MM.1S (cell line): ENCODE measurements at regions not wholly inside any gene's neighbourhood (a gene's known extent, or its start where the extent isn't known, plus 50 kb on each side); places are given as distances from the start of the nearest gene placed in this dataset.

Experiments used
- DNase-seq: peaks from one replicate; pipeline ENCODE4 v3.0.0-alpha.2; 2015
- H2AFZ ChIP-seq: fragments of 300-600 bp; sonication (generic); 2 replicates; pipeline ENCODE4 v1.6.0; 2016; ENCODE audit warnings: antibody characterized with exemption, low read length
- H3F3A ChIP-seq: fragments of 300-600 bp; sonication (generic); 2 replicates; pipeline ENCODE4 v1.6.1; 2016; ENCODE audit warnings: mild to moderate bottlenecking, antibody characterized with exemption, low read length, moderate library complexity, mixed read lengths; ENCODE audit not compliant: insufficient read depth
- H3K27ac ChIP-seq: fragments of 300-600 bp; sonication (generic); 2 replicates; pipeline ENCODE4 v1.5.1; 2016; ENCODE audit warnings: mild to moderate bottlenecking, low read length
- H3K27me3 ChIP-seq: fragments of 300-600 bp; sonication (generic); replicated peaks from 2 replicates; pipeline ENCODE4 v1.6.0; 2016; ENCODE audit warnings: low read length; ENCODE audit not compliant: insufficient read depth
- H3K36me3 ChIP-seq: fragments of 300-600 bp; sonication (generic); replicated peaks from 2 replicates; pipeline ENCODE4 v1.6.1; 2016; ENCODE audit warnings: mild to moderate bottlenecking, low read length, mixed read lengths; ENCODE audit not compliant: insufficient read depth
- H3K4me1 ChIP-seq: fragments of 300-600 bp; sonication (generic); 2 replicates; pipeline ENCODE4 v1.6.1; 2016; ENCODE audit warnings: low read length, mixed read lengths
- H3K4me2 ChIP-seq: fragments of 300-600 bp; sonication (generic); 2 replicates; pipeline ENCODE4 v1.6.0; 2016; ENCODE audit warnings: low read depth, low read length
- H3K4me3 ChIP-seq: fragments of 300-600 bp; sonication (generic); 2 replicates; pipeline ENCODE4 v1.5.1; 2016; ENCODE audit warnings: low read length, mixed read lengths
- H3K79me2 ChIP-seq: fragments of 300-600 bp; sonication (generic); 2 replicates; pipeline ENCODE4 v1.6.1; 2016; ENCODE audit warnings: mixed run types, low read length, mixed read lengths
- H3K9ac ChIP-seq: fragments of 300-600 bp; sonication (generic); 2 replicates; pipeline ENCODE4 v1.6.1; 2016; ENCODE audit warnings: low read length, mixed read lengths
- H3K9me2 ChIP-seq: fragments of 300-600 bp; sonication (generic); replicated peaks from 2 replicates; pipeline ENCODE4 v1.6.1; 2016; ENCODE audit warnings: mild to moderate bottlenecking, low read length, mixed read lengths; ENCODE audit not compliant: insufficient read depth
- H3K9me3 ChIP-seq: fragments of 300-600 bp; sonication (generic); replicated peaks from 2 replicates; pipeline ENCODE4 v1.6.1; 2016; ENCODE audit warnings: mild to moderate bottlenecking, low read length, mixed read lengths; ENCODE audit not compliant: insufficient read depth
- H4K20me1 ChIP-seq: fragments of 300-600 bp; sonication (generic); 2 replicates; pipeline ENCODE4 v1.6.1; 2016; ENCODE audit warnings: mild to moderate bottlenecking, low read length, moderate library complexity, mixed read lengths; ENCODE audit not compliant: insufficient read depth
- CTCF ChIP-seq: fragments of 300-600 bp; sonication (generic); IDR thresholded peaks from 2 replicates; pipeline ENCODE4 v1.5.1; 2016; ENCODE audit warnings: antibody characterized with exemption, low read length, mixed read lengths
- EZH2 ChIP-seq: fragments of 300-600 bp; sonication (generic); optimal IDR thresholded peaks from 2 replicates; pipeline ENCODE3; 2017; ENCODE audit warnings: low read depth, mild to moderate bottlenecking, antibody characterized with exemption, low read length, mixed read lengths
- EZH2phosphoT487 ChIP-seq: fragments of 300-600 bp; sonication (generic); IDR thresholded peaks from 2 replicates; pipeline ENCODE4 v1.6.1; 2018; ENCODE audit warnings: antibody characterized with exemption, low read length

- Histone ChIP-seq H3K79me2 (no peaks in the 10 kb centered on the region), H3K4me3 (no peak overlapping the region), H2AFZ (no peak overlapping the region), H3K27ac (no peak overlapping the region), H3K9ac (no peak overlapping the region), H3F3A (no peaks in the 10 kb centered on the region), H3K4me2 (no peak overlapping the region), H3K9me2 (no peaks in the 10 kb centered on the region), H3K36me3 (no peaks in the 10 kb centered on the region), H4K20me1 (no peaks in the 10 kb centered on the region), H3K9me3 (no peaks in the 10 kb centered on the region), H3K4me1 (no peaks in the 10 kb centered on the region), H3K27me3 (no peaks in the 10 kb centered on the region)
- TF ChIP-seq EZH2 (no peak), EZH2phosphoT487 (no peak), CTCF (no peak)
- DNase-seq = no peak
These were observed 75.2 kb upstream of the CHCHD3 start for GRCh38 chr7:133157045-133157444.

GRCh38 chr7:133164498-133164897, 82.6 kb upstream of the CHCHD3 start:
- Histone ChIP-seq H4K20me1 (no peaks in the 10 kb centered on the region), H3K4me1 (no peaks in the 10 kb centered on the region), H3F3A (no peaks in the 10 kb centered on the region), H3K9me3 (no peaks in the 10 kb centered on the region), H3K27ac (no peak overlapping the region), H3K4me3 (no peak overlapping the region), H2AFZ (no peak overlapping the region), H3K9me2 (no peaks in the 10 kb centered on the region), H3K27me3 (no peaks in the 10 kb centered on the region), H3K9ac (no peak overlapping the region), H3K79me2 (no peaks in the 10 kb centered on the region), H3K36me3 (no peaks in the 10 kb centered on the region), H3K4me2 (no peak overlapping the region)
- TF ChIP-seq CTCF (no peak), EZH2phosphoT487 (no peak), EZH2 (no peak)
- no peak for DNase-seq

GRCh38 chr7:133165001-133165400, 83.1 kb upstream of the CHCHD3 start:
- H3K36me3 ChIP-seq = no peaks in the 10 kb centered on the region
- H3K9me2 ChIP-seq = no peaks in the 10 kb centered on the region
- H3K27me3 ChIP-seq = no peaks in the 10 kb centered on the region
- no peak for DNase-seq
- H3K4me3 ChIP-seq = no peak overlapping the region
- TF ChIP-seq EZH2phosphoT487 (no peak), EZH2 (no peak), CTCF (no peak)
- H3K27ac ChIP-seq = no peak overlapping the region
- H2AFZ ChIP-seq = no peak overlapping the region
- no peaks in the 10 kb centered on the region for H3K9me3 ChIP-seq
- H3F3A ChIP-seq = no peaks in the 10 kb centered on the region
- no peaks in the 10 kb centered on the region for H3K4me1 ChIP-seq
- no peaks in the 10 kb centered on the region for H3K79me2 ChIP-seq
- no peak overlapping the region for H3K9ac ChIP-seq
- H3K4me2 ChIP-seq = no peak overlapping the region
- no peaks in the 10 kb centered on the region for H4K20me1 ChIP-seq

- Histone ChIP-seq H3K79me2 (no peaks in the 10 kb centered on the region), H4K20me1 (no peaks in the 10 kb centered on the region), H3F3A (no peaks in the 10 kb centered on the region), H2AFZ (no peak overlapping the region), H3K9me2 (no peaks in the 10 kb centered on the region), H3K36me3 (no peaks in the 10 kb centered on the region), H3K27me3 (no peaks in the 10 kb centered on the region), H3K4me1 (no peaks in the 10 kb centered on the region), H3K4me2 (no peak overlapping the region), H3K9me3 (no peaks in the 10 kb centered on the region), H3K9ac (no peak overlapping the region), H3K4me3 (no peak overlapping the region), H3K27ac (no peak overlapping the region)
- DNase-seq = no peak
- no peak for TF ChIP-seq EZH2phosphoT487
These were observed 83.6 kb upstream of the CHCHD3 start for GRCh38 chr7:133165529-133165928.
